ENCODE measurements at regions not wholly inside any gene's neighbourhood (a gene's known extent, or its start where the extent isn't known, plus 50 kb on each side); places are given as distances from the start of the nearest gene placed in this dataset.

GRCh38 chr10:3931224-3931623, 146.2 kb upstream of the KLF6 start:
- TF ChIP-seq, protein P1, sequence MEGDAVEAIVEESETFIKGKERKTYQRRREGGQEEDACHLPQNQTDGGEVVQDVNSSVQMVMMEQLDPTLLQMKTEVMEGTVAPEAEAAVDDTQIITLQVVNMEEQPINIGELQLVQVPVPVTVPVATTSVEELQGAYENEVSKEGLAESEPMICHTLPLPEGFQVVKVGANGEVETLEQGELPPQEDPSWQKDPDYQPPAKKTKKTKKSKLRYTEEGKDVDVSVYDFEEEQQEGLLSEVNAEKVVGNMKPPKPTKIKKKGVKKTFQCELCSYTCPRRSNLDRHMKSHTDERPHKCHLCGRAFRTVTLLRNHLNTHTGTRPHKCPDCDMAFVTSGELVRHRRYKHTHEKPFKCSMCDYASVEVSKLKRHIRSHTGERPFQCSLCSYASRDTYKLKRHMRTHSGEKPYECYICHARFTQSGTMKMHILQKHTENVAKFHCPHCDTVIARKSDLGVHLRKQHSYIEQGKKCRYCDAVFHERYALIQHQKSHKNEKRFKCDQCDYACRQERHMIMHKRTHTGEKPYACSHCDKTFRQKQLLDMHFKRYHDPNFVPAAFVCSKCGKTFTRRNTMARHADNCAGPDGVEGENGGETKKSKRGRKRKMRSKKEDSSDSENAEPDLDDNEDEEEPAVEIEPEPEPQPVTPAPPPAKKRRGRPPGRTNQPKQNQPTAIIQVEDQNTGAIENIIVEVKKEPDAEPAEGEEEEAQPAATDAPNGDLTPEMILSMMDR (IDR thresholded peaks at IDR 0.05; ENCODE audit: borderline replicate concordance, extremely low read depth, low read length, poor library complexity, severe bottlenecking): no peak
- TF ChIP-seq EZH2 (IDR thresholded peaks at IDR 0.05; ENCODE audit: borderline replicate concordance, low read depth, low read length, severe bottlenecking): no peak

Measured in DND-41 (cell line).